Tibial artery (tissue), 4 donors: ENCODE measurements at regions not wholly inside any gene's neighbourhood (a gene's known extent, or its start where the extent isn't known, plus 50 kb on each side); places are given as distances from the start of the nearest gene placed in this dataset.

ENCODE experiments used
- DNase-seq, 2 donors: peaks; one replicate each; pipeline ENCODE4 v3.0.0-alpha.2; 2019
- H3K27ac ChIP-seq, 2 donors: fragments of 200-600 bp; sonication (generic) in 1 of 2; 1 replicate in 1 of 2; 2 replicates in 1 of 2; pipeline ENCODE4 v1.5.1; 2018 to 2019; ENCODE audit warnings: mild to moderate bottlenecking in 1 of 2
- H3K27me3 ChIP-seq, 2 donors: fragments of 200-600 bp; sonication (generic) in 1 of 2; one replicate each; pipeline versions ENCODE4 v1.5.1 to v1.6.0; 2016 to 2019
- H3K36me3 ChIP-seq, 3 donors: fragments of 200-600 bp; sonication (generic) in 2 of 3; one replicate each; pipeline ENCODE4 v1.5.1; 2016 to 2019; ENCODE audit warnings: mild to moderate bottlenecking in 2 of 3
- H3K4me1 ChIP-seq, 4 donors: fragments of 200-600 bp; sonication (generic) in 2 of 4; 1 replicate in 3 of 4; 2 replicates in 1 of 4; pipeline ENCODE4 v1.5.1; 2016 to 2019
- H3K4me3 ChIP-seq, 2 donors: fragments of 200-600 bp; sonication (generic) in 1 of 2; 1 replicate in 1 of 2; 2 replicates in 1 of 2; pipeline ENCODE4 v1.5.1; 2018 to 2019; ENCODE audit warnings: mild to moderate bottlenecking in 2 of 2
- H3K9me3 ChIP-seq, 3 donors: fragments of 200-600 bp; sonication (generic) in 1 of 3; one replicate each; pipeline ENCODE4 v1.5.1; 2016 to 2019
- intact Hi-C: fragments of 100-400 bp; cut with DNase I; formaldehyde crosslinking; loops from one replicate; pipeline ENCODE4 v1.15.0; 2023; ENCODE audit warnings: low total_unique reads
- TF ChIP-seq, protein P1 (sequence below), 2 experiments: fragments of 200-600 bp in 1 of 2; fragments of 450-650 bp in 1 of 2; IDR thresholded peaks; one replicate each; pipeline ENCODE4 v1.5.1; 2017 to 2019; ENCODE audit warnings: antibody characterized with exemption in 2 of 2, mild to moderate bottlenecking in 1 of 2, moderate library complexity in 1 of 2

DNA sequence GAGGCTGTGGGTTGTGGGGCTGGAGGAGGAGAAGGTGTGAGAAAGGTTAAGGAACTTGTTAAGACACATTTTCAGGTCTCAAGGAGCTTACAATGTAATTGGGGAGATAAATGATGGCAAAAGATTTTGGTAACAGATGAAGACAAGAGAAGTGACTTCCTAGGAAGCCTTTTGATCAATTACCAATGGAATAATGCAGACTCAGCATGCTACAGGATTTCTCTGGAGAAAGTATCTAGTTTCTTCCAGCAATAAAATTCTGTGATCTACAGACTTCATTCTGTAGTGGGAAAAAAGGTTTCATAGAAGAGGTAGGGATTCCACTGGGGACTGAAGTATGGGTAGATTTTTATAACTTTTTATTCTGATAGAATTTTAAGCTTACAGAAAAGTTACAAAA lies 184.2 kb upstream of the RHOBTB1 start:
- H3K27me3 ChIP-seq = no peaks in the 10 kb centered on the region
- no peak overlapping the region for H3K27ac ChIP-seq
- intact Hi-C loops = no loop called here
- H3K36me3 ChIP-seq = no peaks in the 10 kb centered on the region
- H3K9me3 ChIP-seq = no peaks in the 10 kb centered on the region
- H3K4me3 ChIP-seq = no peak overlapping the region
- no peaks in the 10 kb centered on the region for H3K4me1 ChIP-seq
- no peak for DNase-seq
- TF ChIP-seq, protein P1, sequence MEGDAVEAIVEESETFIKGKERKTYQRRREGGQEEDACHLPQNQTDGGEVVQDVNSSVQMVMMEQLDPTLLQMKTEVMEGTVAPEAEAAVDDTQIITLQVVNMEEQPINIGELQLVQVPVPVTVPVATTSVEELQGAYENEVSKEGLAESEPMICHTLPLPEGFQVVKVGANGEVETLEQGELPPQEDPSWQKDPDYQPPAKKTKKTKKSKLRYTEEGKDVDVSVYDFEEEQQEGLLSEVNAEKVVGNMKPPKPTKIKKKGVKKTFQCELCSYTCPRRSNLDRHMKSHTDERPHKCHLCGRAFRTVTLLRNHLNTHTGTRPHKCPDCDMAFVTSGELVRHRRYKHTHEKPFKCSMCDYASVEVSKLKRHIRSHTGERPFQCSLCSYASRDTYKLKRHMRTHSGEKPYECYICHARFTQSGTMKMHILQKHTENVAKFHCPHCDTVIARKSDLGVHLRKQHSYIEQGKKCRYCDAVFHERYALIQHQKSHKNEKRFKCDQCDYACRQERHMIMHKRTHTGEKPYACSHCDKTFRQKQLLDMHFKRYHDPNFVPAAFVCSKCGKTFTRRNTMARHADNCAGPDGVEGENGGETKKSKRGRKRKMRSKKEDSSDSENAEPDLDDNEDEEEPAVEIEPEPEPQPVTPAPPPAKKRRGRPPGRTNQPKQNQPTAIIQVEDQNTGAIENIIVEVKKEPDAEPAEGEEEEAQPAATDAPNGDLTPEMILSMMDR (IDR thresholded peaks at IDR 0.05) = no peak

DNA sequence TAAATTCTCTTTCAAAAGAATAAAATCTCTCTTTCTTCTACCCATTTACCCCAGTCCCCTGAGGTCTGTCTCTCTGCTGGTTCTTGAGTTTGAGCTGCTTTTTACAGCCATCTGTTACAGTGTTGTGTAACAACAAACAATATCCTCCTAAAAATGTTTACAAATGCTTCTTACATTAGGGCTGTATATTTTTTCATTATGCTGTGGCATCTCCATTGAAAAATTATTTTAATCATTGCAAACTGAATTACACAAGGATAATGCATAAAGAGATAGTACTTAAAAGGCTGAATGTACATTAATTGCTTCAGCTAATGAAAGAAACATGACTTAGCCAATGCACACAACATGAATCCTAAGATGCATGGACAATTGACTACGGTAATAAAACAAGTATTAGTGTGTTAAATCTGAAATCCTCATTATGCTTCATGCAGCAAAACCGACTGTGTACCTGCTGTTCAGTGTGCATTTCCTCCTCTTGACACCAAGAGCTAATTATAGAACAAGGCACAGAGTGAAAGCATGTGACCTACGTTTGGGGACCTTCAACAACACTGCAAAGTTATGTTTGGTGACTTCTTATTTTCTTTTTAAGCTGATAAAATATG lies 181.7 kb upstream of the RHOBTB1 start:
- Histone ChIP-seq H3K9me3 (no peaks in the 10 kb centered on the region), H3K27ac (no peak overlapping the region), H3K4me3 (no peak overlapping the region), H3K27me3 (no peaks in the 10 kb centered on the region), H3K36me3 (no peaks in the 10 kb centered on the region), H3K4me1 (no peaks in the 10 kb centered on the region)
- TF ChIP-seq, protein P1 (IDR thresholded peaks at IDR 0.05) = no peak
- DNase-seq = no peak
- intact Hi-C loops = no loop called here

DNA sequence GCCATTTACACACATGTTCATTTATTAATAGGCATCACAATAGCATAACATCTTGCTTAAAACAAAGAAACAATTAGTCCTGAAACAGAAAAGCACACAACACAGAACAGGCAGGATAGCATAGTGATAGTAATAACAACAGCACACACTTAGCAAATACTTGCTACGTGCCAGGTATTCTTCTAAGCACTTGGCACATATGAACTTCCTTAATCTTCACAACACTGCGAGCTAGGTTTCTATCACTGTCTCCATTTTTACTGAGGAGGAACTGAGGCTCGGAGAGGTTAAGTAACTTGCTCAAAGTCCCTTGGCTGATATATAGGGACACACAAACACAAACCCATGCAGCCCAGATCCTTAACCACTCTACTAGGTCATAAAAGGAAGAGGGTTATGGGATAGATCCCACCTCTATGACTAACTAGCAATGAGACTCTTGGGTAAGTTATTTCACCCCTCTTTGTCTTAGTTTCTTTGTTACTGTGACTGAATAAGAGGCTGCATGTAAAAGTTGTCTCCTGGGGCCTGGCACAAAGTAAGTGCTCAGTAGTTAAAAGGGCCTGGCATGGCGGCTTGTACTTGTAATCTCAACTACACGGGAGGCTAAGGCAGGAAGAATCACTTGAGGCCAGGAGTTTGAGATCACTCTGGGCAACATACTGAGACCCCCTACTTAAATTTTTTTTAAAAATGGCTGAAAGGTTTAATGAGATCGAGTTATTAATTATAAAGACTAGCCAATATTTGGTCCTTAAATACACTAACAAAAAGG lies 181.0 kb upstream of the RHOBTB1 start:
- no peaks in the 10 kb centered on the region for H3K4me1 ChIP-seq
- H3K9me3 ChIP-seq = no peaks in the 10 kb centered on the region
- no peak for DNase-seq
- H3K36me3 ChIP-seq = no peaks in the 10 kb centered on the region
- no peaks in the 10 kb centered on the region for H3K27me3 ChIP-seq
- H3K4me3 ChIP-seq = no peak overlapping the region
- TF ChIP-seq, protein P1 (IDR thresholded peaks at IDR 0.05) = no peak
- intact Hi-C loops = no loop called here
- H3K27ac ChIP-seq = no peak overlapping the region

DNA sequence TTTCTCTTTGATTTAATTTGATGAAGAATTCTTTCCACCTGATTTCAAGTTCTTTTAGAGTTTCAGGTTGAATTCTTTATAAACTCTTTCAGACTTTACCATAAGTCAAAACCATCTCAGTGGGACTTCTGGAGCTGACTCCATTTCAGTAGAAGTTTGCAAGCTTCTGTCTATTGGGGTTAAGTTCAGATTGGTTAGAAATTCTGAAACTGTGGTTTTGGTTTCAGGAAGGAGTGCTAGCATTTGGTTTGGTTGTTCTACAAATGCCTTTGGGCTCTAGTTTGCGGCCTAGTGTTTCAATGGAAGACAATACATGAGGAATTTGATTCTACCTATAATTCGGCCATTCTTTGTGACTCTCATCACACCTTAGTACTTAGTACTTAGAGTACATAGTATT lies 176.8 kb upstream of the RHOBTB1 start:
- TF ChIP-seq, protein P1 (IDR thresholded peaks at IDR 0.05) = no peak
- no peak for DNase-seq
- intact Hi-C loops = no loop called here

DNA sequence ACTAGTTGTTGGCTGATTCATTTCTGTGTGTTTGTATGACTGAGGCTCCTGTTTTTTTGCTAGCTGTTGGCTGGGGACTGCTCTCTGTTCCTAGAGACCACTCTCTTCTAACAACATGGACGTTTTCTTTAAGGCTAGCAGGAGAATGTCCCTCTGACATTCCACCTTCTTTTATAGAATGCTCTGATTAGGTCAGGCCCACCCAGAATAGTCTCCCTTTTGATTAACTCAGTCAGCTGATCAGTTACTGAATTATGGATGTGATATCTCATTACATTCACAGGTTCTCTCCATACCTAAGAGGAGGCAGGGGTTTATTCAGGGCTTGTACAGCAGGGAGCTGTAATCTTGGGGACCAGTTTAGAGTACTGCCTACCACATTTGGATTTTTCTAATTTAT lies 175.6 kb upstream of the RHOBTB1 start:
- intact Hi-C loops = no loop called here
- Histone ChIP-seq H3K4me1 (no peaks in the 10 kb centered on the region), H3K9me3 (no peaks in the 10 kb centered on the region), H3K27me3 (no peaks in the 10 kb centered on the region), H3K27ac (no peak overlapping the region), H3K36me3 (no peaks in the 10 kb centered on the region), H3K4me3 (no peak overlapping the region)
- no peak for DNase-seq
- TF ChIP-seq, protein P1 (IDR thresholded peaks at IDR 0.05) = no peak

More for the DNA sequence above, 176.8 kb upstream of the RHOBTB1 start:
- H3K36me3 ChIP-seq = no peaks in the 10 kb centered on the region
- no peak overlapping the region for H3K27ac ChIP-seq
- H3K9me3 ChIP-seq = no peaks in the 10 kb centered on the region
- no peaks in the 10 kb centered on the region for H3K27me3 ChIP-seq
- no peaks in the 10 kb centered on the region for H3K4me1 ChIP-seq
- H3K4me3 ChIP-seq = no peak overlapping the region
